ENCODE measurements at regions not wholly inside any gene's neighbourhood (a gene's known extent, or its start where the extent isn't known, plus 50 kb on each side); places are given as distances from the start of the nearest gene placed in this dataset.

DNA sequence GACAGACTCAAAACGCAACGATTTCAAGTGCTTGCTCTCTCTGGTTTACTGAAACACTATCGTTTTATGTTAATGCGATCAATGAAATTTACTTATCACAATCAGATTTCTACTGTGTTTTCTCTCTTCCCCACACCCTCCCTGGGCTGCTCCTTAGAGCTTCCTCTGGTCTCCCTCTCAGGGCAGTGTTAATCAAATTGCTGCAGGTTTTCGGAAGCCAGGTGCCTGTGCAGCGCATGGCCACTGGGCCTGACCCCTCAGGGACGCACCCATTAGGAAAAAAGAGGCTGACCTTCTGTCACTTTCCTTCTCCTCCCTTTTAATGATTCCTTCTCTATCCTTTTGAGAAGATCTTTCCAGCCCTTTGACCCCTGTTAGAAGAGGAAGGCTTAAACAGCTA lies 134.5 kb upstream of the ONECUT1 start:
- no peak for TF ChIP-seq CTCF (IDR thresholded peaks at IDR 0.05; ENCODE audit: low read depth, low read length)
- no peak overlapping the region for H3K4me3 ChIP-seq (ENCODE audit: low read depth, low read length)

- no peak overlapping the region for H3K4me3 ChIP-seq (ENCODE audit: low read depth, low read length)
- no peak for TF ChIP-seq CTCF (IDR thresholded peaks at IDR 0.05; ENCODE audit: low read depth, low read length)
These were observed 133.5 kb upstream of the ONECUT1 start for GRCh38 chr15:52923626-52924025.

- TF ChIP-seq CTCF (IDR thresholded peaks at IDR 0.05; ENCODE audit: low read depth, low read length): no peak
- H3K4me3 ChIP-seq (ENCODE audit: low read depth, low read length): no peak overlapping the region
These were observed 132.7 kb upstream of the ONECUT1 start for GRCh38 chr15:52922871-52923270.

DNA sequence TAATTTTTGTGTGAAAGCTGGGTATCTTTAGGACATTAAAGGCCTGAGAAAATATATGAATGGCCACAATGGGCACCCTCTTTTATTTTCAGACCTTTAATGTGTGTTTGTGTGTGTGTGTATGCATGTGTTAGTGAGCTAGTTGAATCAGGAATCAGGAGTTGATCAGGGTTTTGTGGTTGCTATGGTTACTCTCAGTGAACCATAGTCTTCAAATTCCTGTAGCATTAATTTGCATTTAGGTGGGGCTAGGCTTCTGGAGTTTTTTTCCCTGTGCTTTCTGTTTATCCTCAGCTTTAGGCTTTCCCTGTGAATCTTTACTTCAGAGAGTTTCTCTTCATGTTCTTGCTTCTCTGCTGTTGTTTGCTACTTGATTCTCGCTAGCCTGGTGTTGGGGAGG lies 122.0 kb upstream of the ONECUT1 start:
- H3K4me3 ChIP-seq (ENCODE audit: low read depth, low read length): no peak overlapping the region
- no peak for TF ChIP-seq CTCF (IDR thresholded peaks at IDR 0.05; ENCODE audit: low read depth, low read length)

- TF ChIP-seq CTCF (IDR thresholded peaks at IDR 0.05; ENCODE audit: low read depth, low read length): no peak
- H3K4me3 ChIP-seq (ENCODE audit: low read depth, low read length): no peak overlapping the region
These were observed 103.2 kb upstream of the ONECUT1 start for GRCh38 chr15:52893338-52893737.

- no peak overlapping the region for H3K4me3 ChIP-seq (ENCODE audit: low read depth, low read length)
- no peak for TF ChIP-seq CTCF (IDR thresholded peaks at IDR 0.05; ENCODE audit: low read depth, low read length)
These were observed 89.8 kb upstream of the ONECUT1 start for GRCh38 chr15:52879904-52880303.

DNA sequence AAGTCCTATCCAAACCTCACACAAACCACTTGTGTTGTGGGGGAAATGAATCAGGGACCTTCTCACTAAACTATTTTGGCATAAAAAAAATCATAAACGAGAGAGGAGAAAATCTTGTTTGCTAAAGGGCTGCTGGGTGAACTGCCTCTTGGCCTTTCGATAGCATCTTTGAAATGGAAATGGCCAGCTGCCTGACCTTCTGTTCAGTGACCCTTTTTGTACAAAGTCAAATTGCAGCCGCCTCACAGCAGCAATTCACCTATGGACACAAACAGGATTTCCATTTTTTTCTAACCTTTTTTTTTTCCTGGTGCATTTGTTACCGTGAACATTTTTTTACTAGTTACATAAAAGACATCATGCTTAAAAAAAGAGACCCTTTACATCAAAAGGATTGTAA lies 89.0 kb upstream of the ONECUT1 start:
- TF ChIP-seq CTCF (IDR thresholded peaks at IDR 0.05; ENCODE audit: low read depth, low read length): no peak

More for the DNA sequence above, 89.0 kb upstream of the ONECUT1 start:
- H3K4me3 ChIP-seq (ENCODE audit: low read depth, low read length): no peak overlapping the region

Data from WI38 (cell line).